ENCODE measurements at regions not wholly inside any gene's neighbourhood (a gene's known extent, or its start where the extent isn't known, plus 50 kb on each side); places are given as distances from the start of the nearest gene placed in this dataset.

GRCh38 chr2:181178130-181178529, 197.7 kb downstream of the UBE2E3 start:
- no peak overlapping the region for H3K27ac ChIP-seq (ENCODE audit: low read depth, low read length)
- ChIA-PET POLR2A (no interaction called here), CTCF (interaction anchor here (0.7 to 1.4 kb wide), 3 partner anchors 11 to 73 kb away, joined by 3 read pairs; no protein-coding TSS in a partner anchor)
- TF ChIP-seq CTCF (IDR thresholded peaks at IDR 0.05; ENCODE audit: low read depth, low read length): no peak
- H3K4me3 ChIP-seq (ENCODE audit: low read depth, low read length): no peak overlapping the region
- no peak for DNase-seq (ENCODE audit: low read depth, low spot score)
- H3K27me3 ChIP-seq (ENCODE audit: control insufficient read depth, insufficient read depth, low read length): no peaks in the 10 kb centered on the region
- H3K9me3 ChIP-seq (ENCODE audit: control insufficient read depth, insufficient read depth, low read length): no peaks in the 10 kb centered on the region

GRCh38 chr2:181178823-181179412, 198.5 kb downstream of the UBE2E3 start:
- Histone ChIP-seq H3K4me3 (ENCODE audit: low read depth, low read length) (no peak overlapping the region), H3K27me3 (ENCODE audit: control insufficient read depth, insufficient read depth, low read length) (no peaks in the 10 kb centered on the region), H3K27ac (ENCODE audit: low read depth, low read length) (no peak overlapping the region), H3K9me3 (ENCODE audit: control insufficient read depth, insufficient read depth, low read length) (no peaks in the 10 kb centered on the region)
- peak; percentile 38 for TF ChIP-seq CTCF (IDR thresholded peaks at IDR 0.05; ENCODE audit: low read depth, low read length)
- no peak for DNase-seq (ENCODE audit: low read depth, low spot score)
- POLR2A ChIA-PET: no interaction called here
- CTCF ChIA-PET: interaction anchor here (1.0 to 1.4 kb wide), 3 partner anchors 10 to 288 kb away, joined by 3 read pairs; no protein-coding TSS in a partner anchor

GRCh38 chr2:181183878-181184542, 203.6 kb downstream of the UBE2E3 start:
- no peak overlapping the region for H3K4me3 ChIP-seq (ENCODE audit: low read depth, low read length)
- H3K9me3 ChIP-seq (ENCODE audit: control insufficient read depth, insufficient read depth, low read length): no peaks in the 10 kb centered on the region
- CTCF ChIA-PET: interaction anchor here (1.1 kb wide), 1 partner anchor 273 kb away, joined by 3 read pairs; no protein-coding TSS in a partner anchor
- DNase-seq (ENCODE audit: low read depth, low spot score): no peak
- no peaks in the 10 kb centered on the region for H3K27me3 ChIP-seq (ENCODE audit: control insufficient read depth, insufficient read depth, low read length)
- TF ChIP-seq CTCF (IDR thresholded peaks at IDR 0.05; ENCODE audit: low read depth, low read length): no peak
- POLR2A ChIA-PET: no interaction called here
- no peak overlapping the region for H3K27ac ChIP-seq (ENCODE audit: low read depth, low read length)

- CTCF ChIA-PET: no interaction called here
These were observed 205.0 kb downstream of the UBE2E3 start for GRCh38 chr2:181185421-181185820.

More at GRCh38 chr2:181185421-181185820, 205.0 kb downstream of the UBE2E3 start:
- POLR2A ChIA-PET: no interaction called here
- DNase-seq (ENCODE audit: low read depth, low spot score): no peak
- no peak overlapping the region for H3K27ac ChIP-seq (ENCODE audit: low read depth, low read length)
- no peaks in the 10 kb centered on the region for H3K9me3 ChIP-seq (ENCODE audit: control insufficient read depth, insufficient read depth, low read length)
- TF ChIP-seq CTCF (IDR thresholded peaks at IDR 0.05; ENCODE audit: low read depth, low read length): no peak
- no peaks in the 10 kb centered on the region for H3K27me3 ChIP-seq (ENCODE audit: control insufficient read depth, insufficient read depth, low read length)
- H3K4me3 ChIP-seq (ENCODE audit: low read depth, low read length): no peak overlapping the region
